Fibroblast of mammary gland (primary cell): ENCODE measurements at regions not wholly inside any gene's neighbourhood (a gene's known extent, or its start where the extent isn't known, plus 50 kb on each side); places are given as distances from the start of the nearest gene placed in this dataset.

Experiments used
- DNase-seq: peaks from one replicate; pipeline ENCODE4 v3.0.0-alpha.2; 2010; ENCODE audit warnings: low read depth
- H3K4me3 ChIP-seq: 2 replicates; pipeline ENCODE4 v1.5.1; 2011; ENCODE audit warnings: low read depth, mild to moderate bottlenecking, low read length, moderate library complexity; ENCODE audit not compliant: control insufficient read depth
- TF ChIP-seq, protein P1 (sequence below): conservative IDR thresholded peaks from 2 replicates; pipeline ENCODE4 v1.5.1; 2011; ENCODE audit warnings: low read depth, low read length, inconsistent platforms; ENCODE audit not compliant: control insufficient read depth, insufficient read depth

DNA sequence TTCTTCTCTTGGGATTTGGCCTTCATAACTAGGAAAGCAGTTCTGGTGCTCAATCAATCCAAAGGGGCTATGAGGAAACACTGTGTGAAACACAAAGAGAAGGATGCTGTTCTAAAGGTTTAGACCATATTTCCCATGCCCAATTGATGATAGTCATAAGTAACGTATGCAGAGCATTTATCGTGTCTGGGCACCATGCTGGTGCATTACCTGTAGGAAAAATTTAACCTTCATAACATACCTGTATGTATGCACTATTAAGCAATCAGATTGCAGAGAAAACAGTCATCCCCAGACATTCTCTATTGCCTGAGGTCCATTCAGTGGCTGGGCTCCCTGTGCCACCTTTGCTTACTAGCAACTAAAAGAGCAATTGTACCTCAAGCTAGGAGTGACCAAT, 381.4 kb downstream of the PLPP3 start:
- TF ChIP-seq, protein P1, sequence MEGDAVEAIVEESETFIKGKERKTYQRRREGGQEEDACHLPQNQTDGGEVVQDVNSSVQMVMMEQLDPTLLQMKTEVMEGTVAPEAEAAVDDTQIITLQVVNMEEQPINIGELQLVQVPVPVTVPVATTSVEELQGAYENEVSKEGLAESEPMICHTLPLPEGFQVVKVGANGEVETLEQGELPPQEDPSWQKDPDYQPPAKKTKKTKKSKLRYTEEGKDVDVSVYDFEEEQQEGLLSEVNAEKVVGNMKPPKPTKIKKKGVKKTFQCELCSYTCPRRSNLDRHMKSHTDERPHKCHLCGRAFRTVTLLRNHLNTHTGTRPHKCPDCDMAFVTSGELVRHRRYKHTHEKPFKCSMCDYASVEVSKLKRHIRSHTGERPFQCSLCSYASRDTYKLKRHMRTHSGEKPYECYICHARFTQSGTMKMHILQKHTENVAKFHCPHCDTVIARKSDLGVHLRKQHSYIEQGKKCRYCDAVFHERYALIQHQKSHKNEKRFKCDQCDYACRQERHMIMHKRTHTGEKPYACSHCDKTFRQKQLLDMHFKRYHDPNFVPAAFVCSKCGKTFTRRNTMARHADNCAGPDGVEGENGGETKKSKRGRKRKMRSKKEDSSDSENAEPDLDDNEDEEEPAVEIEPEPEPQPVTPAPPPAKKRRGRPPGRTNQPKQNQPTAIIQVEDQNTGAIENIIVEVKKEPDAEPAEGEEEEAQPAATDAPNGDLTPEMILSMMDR, result no peak
- DNase-seq, result no peak
- H3K4me3 ChIP-seq, result no peak overlapping the region

DNA sequence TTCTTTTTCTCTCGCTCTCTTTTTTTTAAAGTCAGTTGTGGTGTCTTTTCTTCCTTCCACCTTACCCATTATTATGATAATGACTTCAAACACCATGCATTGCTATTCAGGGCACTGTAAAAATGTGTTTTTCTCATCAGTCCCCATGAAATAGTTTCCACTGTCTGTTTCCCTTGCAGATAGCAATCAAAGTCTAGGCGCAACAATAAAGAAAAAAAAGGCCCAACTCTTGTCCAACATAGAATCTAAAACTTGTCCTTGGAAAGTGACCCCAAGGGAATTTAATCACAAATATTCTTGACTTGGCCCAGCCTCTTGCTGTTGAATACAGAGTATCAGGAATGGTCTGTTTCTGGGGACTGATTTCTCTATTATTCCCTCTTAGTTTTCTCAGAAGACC, 382.5 kb downstream of the PLPP3 start:
- no peak overlapping the region for H3K4me3 ChIP-seq
- DNase-seq, result no peak
- TF ChIP-seq, protein P1, result no peak

DNA sequence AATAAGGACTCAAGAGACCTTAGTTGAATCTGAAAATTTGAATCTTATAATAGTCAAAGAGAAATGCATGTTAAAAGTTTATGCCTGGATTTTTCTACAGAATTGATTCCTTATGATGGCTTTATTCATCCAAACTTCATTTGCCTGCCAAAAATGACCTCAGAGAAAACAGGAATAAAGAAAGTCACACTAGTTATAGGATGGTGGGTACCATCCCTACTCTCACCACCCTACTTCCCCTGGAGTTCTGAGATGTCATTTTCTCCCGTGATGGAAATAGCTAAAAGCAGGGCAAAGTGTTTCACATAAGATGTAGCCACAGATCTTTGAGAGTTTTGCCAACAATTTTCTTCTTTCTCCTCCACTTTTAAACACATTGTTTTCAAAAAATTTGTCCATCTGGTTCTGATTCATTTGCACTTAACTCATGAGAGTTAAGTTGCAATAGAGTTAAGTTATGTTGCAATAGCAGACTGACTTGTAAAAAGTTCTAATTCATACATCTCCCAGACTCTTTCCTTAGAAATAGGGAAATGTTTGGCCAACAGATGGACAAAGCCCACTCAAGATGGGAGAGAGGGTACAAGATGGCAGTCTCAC, 384.6 kb downstream of the PLPP3 start:
- H3K4me3 ChIP-seq, result no peak overlapping the region
- TF ChIP-seq, protein P1, result no peak
- peak; percentile 89 for DNase-seq

DNA sequence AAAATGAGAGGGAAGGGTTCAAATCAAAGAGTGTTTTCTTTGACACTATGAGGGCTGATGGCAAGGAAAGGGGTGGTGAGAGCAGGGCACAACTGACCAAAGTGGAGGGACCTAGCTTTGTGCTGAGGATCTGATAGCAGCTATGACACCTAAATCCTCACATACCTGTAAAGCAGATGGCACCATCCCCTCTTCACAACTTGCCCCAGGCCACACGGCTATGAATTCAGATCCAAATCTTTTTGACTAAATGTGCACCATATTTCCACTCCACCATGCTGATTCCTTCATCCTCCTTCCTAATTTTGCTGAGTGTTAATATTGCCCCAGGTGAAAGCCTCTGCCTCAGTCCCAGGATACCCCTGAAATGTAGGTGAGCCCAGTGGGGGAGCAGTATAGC, 385.7 kb downstream of the PLPP3 start:
- no peak for DNase-seq
- H3K4me3 ChIP-seq, result no peak overlapping the region
- TF ChIP-seq, protein P1, result no peak

DNA sequence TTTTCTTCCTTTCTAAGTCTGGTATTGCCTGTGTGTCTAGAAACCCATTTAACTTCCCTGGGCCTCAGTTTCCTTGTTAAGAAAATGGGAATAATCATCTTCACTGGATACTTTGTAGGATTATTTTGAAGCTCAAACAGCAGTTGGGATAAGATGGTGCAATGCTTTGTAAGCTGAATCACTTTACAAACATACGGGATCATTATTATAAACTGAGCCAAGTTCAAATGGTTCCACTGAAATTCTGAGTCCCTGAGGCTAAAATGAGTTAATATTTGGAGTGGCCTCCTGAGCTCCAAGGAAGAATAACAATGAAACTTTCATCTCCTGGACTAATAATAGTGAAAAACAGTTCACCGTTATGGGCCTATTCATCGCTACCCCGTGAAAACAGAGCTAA, 388.0 kb downstream of the PLPP3 start:
- peak; percentile 64 for DNase-seq
- no peak overlapping the region for H3K4me3 ChIP-seq
- TF ChIP-seq, protein P1, result no peak

DNA sequence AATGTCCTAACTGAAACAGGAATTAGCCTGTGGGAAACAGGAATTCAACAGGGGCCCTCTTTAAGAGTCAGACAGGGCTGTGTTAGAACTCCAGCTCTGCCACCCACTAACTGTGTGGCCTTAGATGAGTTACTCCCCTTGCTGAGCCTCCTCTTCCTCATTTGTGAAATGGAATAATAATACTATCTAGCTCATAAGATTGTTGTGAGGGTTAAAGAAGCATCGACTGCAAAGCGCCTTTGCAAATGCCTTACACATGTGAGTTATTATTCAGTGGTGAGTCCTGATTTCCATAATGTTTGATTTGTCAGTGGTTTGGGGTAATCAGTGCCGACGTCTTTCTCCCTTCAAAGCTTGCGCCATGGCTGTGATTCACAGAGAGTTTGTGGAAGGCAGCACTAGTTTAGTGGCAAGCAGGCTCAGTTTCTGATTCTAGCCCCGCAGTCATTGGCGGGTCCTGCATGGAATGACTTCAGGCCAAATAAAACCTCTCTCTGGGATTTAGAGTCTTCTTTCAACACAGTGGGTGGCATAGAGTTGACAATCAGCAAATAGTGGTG, 388.5 kb downstream of the PLPP3 start:
- TF ChIP-seq, protein P1, result no peak
- peak; percentile 79 for DNase-seq
- H3K4me3 ChIP-seq, result no peak overlapping the region
